Lower leg skin (tissue), 4 donors: ENCODE measurements at regions not wholly inside any gene's neighbourhood (a gene's known extent, or its start where the extent isn't known, plus 50 kb on each side); places are given as distances from the start of the nearest gene placed in this dataset.
"Not testable (repeated sequence)": the region's sequence is repeated elsewhere in the genome, so short reads cannot be mapped to it uniquely, and the experiment has no call there.

ENCODE experiments used
- DNase-seq, 2 donors: peaks; one replicate each; pipeline ENCODE4 v3.0.0-alpha.2; 2019; ENCODE audit warnings: low spot score in 2 of 2
- H3K4me3 ChIP-seq: fragments of 200-600 bp; sonication (generic); 2 replicates; pipeline ENCODE4 v1.5.1; 2017; ENCODE audit warnings: mild to moderate bottlenecking, low read depth; ENCODE audit not compliant: poor library complexity, severe bottlenecking
- POLR2A ChIP-seq, 2 donors: fragments of 450-650 bp; IDR thresholded peaks; one replicate each; pipeline ENCODE4 v1.6.1; 2016 to 2017; ENCODE audit warnings: antibody characterized with exemption in 2 of 2, mild to moderate bottlenecking in 1 of 2, moderate library complexity in 1 of 2
- WGBS, 2 donors: methylation state at CpG; one replicate each; pipeline ENCODE4 v1.1.5; 2018; 5-methylcytosine and 5-hydroxymethylcytosine counted together
- intact Hi-C: fragments of 100-400 bp; cut with DNase I; formaldehyde crosslinking; loops from one replicate; pipeline ENCODE4 v1.15.0; 2023; ENCODE audit warnings: low total_unique reads
- TF ChIP-seq, protein P1 (sequence below), 3 donors: fragments of 450-650 bp; IDR thresholded peaks; one replicate each; pipeline ENCODE4 v1.5.1; 2016; ENCODE audit warnings: antibody characterized with exemption in 3 of 3, mild to moderate bottlenecking in 3 of 3, moderate library complexity in 2 of 3

DNA sequence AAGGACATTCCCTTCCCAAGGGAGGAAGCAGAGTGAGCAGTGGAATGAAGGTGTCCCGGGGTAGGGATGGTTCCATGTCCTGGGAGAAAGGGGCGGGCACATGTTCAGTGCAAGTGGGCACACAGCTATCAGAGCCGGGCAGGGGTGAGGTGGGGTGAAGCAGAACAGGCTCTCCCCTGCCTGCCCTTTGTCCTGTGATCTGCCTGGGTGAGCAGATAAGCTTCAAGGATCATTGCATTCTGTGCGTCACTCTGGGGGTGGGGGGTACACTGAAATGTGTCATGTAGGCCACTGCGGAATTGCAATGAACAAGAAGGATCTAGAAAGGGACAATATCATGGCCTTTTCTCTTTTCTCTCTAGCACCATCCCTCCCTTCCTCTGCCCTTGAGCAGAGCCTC lies 61.7 kb upstream of the SHB start:
- peak in 1 of 2 donors; percentile 73 for DNase-seq
- WGBS, 2 donors = 92% methylated on average over 5 of the region's 5 CpGs
- intact Hi-C loops = no loop called here
- TF ChIP-seq, protein P1, sequence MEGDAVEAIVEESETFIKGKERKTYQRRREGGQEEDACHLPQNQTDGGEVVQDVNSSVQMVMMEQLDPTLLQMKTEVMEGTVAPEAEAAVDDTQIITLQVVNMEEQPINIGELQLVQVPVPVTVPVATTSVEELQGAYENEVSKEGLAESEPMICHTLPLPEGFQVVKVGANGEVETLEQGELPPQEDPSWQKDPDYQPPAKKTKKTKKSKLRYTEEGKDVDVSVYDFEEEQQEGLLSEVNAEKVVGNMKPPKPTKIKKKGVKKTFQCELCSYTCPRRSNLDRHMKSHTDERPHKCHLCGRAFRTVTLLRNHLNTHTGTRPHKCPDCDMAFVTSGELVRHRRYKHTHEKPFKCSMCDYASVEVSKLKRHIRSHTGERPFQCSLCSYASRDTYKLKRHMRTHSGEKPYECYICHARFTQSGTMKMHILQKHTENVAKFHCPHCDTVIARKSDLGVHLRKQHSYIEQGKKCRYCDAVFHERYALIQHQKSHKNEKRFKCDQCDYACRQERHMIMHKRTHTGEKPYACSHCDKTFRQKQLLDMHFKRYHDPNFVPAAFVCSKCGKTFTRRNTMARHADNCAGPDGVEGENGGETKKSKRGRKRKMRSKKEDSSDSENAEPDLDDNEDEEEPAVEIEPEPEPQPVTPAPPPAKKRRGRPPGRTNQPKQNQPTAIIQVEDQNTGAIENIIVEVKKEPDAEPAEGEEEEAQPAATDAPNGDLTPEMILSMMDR (IDR thresholded peaks at IDR 0.05) = no peak
- no peak for TF ChIP-seq POLR2A (IDR thresholded peaks at IDR 0.05)
- H3K4me3 ChIP-seq = no peak overlapping the region

DNA sequence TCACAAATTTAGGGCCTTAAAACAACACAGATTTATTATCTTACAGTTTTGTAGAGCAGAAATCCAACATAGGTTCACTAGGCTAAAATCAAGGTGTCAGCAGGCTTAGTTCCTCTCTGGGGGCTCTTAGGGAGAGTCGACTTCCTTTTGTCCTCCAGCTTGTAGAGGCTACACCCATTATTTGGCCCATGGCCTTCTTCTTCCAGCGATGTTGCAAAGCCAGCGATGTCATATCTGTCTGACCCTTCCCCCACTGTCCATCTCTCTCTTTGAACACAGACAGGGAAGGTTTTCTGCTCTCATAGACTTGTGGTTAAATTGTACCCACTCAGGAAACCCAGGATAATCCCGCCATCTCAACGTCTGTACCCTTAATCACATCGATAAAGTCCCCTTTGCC lies 60.3 kb upstream of the SHB start:
- TF ChIP-seq, protein P1 (IDR thresholded peaks at IDR 0.05) = no peak
- no peak for TF ChIP-seq POLR2A (IDR thresholded peaks at IDR 0.05)
- peak in 1 of 2 donors; percentile 32 for DNase-seq
- intact Hi-C loops = no loop called here
- 88 to 89% methylated on average over 6 of the region's 6 CpGs for WGBS, 2 donors
- H3K4me3 ChIP-seq = no peak overlapping the region

- 91 to 94% methylated on average over 5 of the region's 5 CpGs for WGBS, 2 donors
- intact Hi-C loops = no loop called here
- DNase-seq = peak in 1 of 2 donors; percentile 68
- no peak for TF ChIP-seq POLR2A (IDR thresholded peaks at IDR 0.05)
- no peak overlapping the region for H3K4me3 ChIP-seq
Measured at GRCh38 chr9:38128752-38129270, 59.8 kb upstream of the SHB start.

DNA sequence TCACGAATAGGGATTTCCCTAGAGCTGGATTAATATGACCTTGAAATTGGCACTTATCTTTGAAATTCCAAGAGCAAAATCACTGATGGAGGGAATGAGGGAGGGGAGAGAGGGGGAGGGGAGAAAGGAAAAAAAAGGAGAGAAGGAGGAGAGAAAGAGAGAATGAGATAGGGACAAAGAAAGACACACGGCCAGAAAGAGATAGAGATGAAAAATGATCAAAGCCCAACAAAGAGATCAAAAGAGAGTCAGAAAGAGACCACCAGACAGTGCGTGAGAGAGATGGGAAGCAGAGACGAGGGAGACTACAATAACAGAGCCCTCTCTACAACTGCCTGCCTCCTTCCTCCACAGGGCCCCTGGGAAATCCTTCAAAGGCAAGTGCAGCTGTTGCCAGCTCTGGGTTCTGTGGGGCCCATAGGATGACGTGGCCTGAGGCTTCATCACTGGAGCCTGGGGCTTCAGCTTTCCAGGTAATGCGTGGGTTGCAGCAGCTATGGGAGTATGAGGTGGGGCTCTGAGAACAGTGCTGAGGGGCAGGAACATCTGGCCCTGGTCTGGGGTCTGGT lies 58.3 kb upstream of the SHB start:
- intact Hi-C loops = no loop called here
- DNase-seq = peak in 1 of 2 donors; percentile 14
- TF ChIP-seq, protein P1 (IDR thresholded peaks at IDR 0.05) = no peak
- no peak for TF ChIP-seq POLR2A (IDR thresholded peaks at IDR 0.05)
- H3K4me3 ChIP-seq = no peak overlapping the region
- WGBS, 2 donors = 67 to 81% methylated on average over 6 of the region's 6 CpGs

- H3K4me3 ChIP-seq = no peak overlapping the region
- intact Hi-C loops = no loop called here
- 73% methylated on average over 6 of the region's 6 CpGs for WGBS, 2 donors
- DNase-seq = peak in 1 of 2 donors; percentile 53
- TF ChIP-seq, protein P1 (IDR thresholded peaks at IDR 0.05) = no peak
- no peak for TF ChIP-seq POLR2A (IDR thresholded peaks at IDR 0.05)
Measured at GRCh38 chr9:38126730-38127129, 57.7 kb upstream of the SHB start.

DNA sequence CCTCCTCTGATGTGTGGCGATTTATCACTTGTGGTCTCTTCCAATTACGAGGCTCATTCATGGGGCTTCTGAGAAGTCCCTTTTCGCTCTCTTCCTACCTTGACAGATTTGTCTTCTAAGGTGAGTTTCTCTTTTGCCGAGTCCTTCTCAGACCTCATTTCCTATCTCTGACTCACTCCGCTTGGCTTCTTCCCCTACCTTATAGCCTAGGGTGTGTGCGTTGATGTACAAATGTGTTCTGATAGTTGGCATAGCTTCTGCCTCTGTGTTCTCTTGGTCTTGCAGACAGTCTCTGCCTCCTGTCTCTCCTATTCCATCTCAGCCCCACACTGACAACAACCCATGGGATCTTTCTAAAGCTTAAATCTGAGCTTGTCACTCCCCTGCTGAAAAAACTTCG lies 56.9 kb upstream of the SHB start:
- WGBS, 2 donors = 51% methylated on average over 7 of the region's 7 CpGs
- H3K4me3 ChIP-seq = no peak overlapping the region
- TF ChIP-seq, protein P1 (IDR thresholded peaks at IDR 0.05) = no peak
- TF ChIP-seq POLR2A (IDR thresholded peaks at IDR 0.05) = no peak
- intact Hi-C loops = no loop called here
- peak; percentile 13 to 37 for DNase-seq

DNA sequence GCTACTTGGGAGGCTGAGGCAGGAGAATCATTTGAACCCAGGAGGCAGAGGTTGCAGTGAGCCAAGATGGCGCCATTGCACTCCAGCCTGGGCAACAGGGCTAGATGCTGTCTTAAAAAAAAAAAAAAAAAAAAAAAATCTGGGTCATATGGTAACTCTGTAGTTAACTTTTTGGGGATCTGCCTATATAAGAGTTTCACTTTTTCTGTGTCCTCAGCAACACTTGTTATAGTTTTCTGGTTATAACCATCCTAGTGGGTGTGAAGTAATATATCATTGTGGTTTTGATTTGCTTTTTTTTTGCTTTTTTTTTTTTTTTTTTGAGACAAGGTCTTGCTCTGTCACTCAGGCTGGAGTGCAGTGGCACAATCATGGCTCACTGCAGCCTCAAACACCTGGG lies 54.3 kb upstream of the SHB start:
- WGBS, 2 donors = 78 to 94% methylated on average over 1 of the region's 1 CpG

More for the DNA sequence above, 54.3 kb upstream of the SHB start:
- DNase-seq, H3K4me3 ChIP-seq, intact Hi-C loops: not testable (repeated sequence)
